HG03575 (cell line): ENCODE measurements at regions not wholly inside any gene's neighbourhood (a gene's known extent, or its start where the extent isn't known, plus 50 kb on each side); places are given as distances from the start of the nearest gene placed in this dataset.

Experiments used
- ATAC-seq: cut with Tn5 transposase; IDR thresholded peaks from one replicate; pipeline ENCODE4 v1.9.1; 2021; ENCODE audit not compliant: unreplicated experiment, insufficient number of reproducible peaks, low FRiP score; ENCODE audit errors: extremely low read depth

GRCh38 chr5:6861667-6862066 lies 148.4 kb downstream of the TENT4A start:
- ATAC-seq, result no peak

DNA sequence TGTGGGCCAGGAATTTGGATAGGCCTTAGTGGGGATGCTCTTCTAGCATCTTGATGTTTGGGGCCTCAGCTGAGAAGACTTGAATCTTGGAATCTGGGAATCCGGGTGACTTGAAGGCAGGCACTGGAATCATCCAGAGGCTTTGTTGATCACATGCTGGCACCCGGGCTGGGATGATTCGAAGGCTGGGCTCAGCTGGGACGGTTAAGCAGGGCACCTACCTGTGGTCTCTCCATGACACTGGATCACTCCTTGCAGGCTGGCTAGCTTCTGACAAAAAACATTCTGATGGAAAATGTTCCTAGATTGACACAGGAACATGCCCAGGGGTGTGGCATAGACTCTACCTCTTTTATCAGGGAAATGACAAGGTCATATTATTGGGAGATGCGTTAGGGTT lies 149.1 kb downstream of the TENT4A start:
- ATAC-seq, result no peak

GRCh38 chr5:6867712-6868111 lies 154.5 kb downstream of the TENT4A start:
- no peak for ATAC-seq

- ATAC-seq, result no peak
Observed at GRCh38 chr5:6868171-6868570, 154.9 kb downstream of the TENT4A start.

GRCh38 chr5:6868575-6869215 lies 155.5 kb downstream of the TENT4A start:
- ATAC-seq, result no peak

DNA sequence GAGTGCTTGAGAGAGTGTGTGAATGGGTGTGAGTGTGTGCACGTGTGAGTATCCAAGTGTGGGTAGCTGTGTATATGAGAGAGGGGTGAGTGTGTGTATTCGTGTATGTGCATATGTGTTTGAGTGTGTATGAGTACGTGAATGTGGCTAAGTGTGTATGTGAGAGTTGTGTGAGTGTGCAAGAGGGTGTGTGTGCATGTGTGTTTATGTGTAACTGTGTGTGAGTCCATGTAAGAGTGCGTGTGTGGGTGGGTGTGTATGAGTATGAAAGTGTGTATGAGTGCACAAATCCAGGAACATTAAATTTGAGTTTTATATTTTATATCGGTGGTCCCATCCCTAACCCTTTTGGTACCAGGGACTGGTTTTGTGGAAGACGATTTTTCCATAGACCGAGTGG lies 156.4 kb downstream of the TENT4A start:
- ATAC-seq, result no peak

DNA sequence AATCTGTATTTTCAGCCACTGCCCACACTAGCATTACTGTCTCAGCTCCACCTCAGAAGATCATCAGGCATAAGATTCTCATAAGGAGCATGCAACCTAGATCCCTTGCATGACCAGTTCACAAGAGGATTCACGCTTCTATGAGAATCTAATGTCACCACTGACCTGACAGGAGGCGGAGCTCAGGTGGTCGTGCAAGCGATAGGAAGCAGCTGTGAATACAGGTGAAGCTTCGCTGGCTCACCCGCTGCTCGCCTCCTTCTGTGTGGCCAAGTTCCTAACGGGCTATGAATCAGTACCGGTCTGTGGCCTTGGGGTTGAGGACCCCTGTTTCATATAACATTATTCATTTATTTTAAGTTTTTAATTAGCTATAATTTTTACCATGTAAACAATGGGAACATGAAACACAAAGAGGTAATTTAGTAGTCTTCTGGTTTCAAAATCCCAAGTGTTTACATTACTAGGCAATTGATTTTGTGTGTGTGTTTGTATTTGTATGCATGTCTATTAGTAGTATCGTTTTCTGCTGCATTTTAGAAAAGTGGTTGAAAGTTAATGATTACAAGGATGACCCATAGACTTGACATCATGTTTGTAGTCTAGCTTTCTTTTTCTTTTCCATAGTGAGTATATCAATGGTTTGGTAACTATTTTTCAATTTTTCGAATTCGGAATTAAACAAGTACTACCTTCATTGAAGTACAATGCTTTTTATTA lies 159.4 kb downstream of the TENT4A start:
- no peak for ATAC-seq

DNA sequence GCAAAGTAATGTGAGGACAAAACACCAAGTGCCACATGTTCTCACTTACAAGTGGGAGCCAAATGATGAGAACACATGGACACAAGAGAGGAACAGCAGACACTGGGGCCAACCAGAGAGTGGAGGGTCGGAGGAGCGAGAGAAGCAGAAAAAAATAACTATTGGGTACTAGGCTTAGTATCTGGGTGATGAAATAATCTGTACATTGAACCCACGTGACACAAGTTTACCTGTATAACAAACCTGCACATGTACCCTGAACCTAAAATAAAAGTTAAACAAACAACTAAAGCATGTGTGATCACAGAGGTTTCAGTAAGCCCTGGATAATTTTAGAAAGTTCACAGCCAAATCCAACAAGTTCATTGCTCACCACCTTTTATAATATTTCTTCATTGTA lies 160.1 kb downstream of the TENT4A start:
- no peak for ATAC-seq

DNA sequence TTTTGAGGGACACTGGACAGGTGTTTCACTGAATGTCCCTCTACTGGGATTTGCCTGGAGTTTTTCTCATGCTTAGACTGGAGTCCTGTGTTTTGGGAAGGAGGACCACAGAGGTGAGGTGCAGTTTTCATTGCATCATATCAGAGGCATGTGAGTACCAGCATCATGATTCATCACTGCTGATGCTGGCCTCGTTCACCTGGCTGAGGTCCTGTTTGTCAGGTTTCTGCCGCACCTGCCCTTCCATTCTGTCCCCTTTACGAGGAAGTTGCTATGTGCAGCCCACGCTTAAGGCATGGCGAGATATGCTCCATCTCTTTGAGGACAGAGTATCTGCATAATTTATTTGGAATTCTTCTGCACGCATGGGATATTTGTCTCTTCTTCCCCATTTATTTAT lies 162.1 kb downstream of the TENT4A start:
- ATAC-seq, result no peak

DNA sequence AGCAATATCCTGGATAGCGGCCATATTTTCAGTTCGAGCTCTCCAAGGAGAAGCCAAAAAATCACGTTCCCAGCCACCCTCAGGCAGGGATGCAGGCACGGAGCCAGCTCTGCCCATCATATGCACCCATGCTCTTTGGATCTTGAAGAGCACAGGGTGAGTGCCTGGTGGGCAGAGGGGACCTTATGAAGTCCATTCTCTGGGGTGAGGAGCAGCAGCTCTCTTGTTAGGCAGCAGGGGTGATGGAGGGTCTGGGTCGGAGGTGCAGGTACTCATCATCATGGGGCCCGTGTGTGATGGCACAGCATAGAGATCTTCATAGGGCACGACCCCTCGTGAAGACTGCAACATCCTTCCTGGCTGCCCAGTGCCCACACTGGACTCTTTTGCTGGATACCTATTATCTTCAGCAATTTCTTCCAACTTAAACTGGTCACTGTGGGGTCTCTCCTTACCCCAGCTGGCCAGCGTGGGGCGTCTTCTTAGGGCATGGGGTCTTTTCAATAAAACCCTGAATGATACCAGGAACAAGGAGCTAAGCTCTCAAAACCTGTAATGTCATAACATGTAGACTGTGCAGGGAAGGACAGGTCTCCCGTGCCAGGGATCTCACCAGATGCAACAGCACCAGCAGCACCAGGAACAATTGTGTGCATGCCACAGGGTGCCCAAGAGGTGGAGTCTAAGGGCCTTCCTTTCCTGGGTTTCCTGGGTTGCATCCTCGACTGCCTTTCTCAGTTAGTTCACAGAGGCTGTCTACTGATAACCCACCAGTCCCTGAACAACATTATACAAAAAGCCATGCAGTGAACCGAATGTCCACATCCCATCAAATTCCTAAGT lies 165.0 kb downstream of the TENT4A start:
- ATAC-seq, result no peak

DNA sequence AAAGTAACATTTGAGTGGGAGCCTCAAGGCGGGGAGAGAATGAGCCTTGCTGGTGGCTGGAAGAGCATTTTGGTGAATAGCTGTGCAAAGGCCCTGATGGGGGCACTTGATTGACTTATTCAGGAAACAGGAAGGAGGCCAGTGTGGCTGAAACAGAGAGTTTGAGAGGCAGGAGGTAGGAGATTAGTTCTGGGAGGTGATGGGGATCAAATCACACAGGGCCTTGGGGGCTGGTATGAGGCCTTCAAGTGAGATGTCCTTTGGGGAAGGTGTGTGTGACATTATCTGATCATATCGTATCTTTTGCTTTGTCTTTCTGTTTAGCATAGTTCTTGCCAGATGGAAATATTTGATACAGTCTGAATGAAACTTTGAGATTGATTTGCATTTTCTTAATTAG lies 172.3 kb downstream of the TENT4A start:
- no peak for ATAC-seq

- no peak for ATAC-seq
Observed at GRCh38 chr5:6886866-6887265, 173.6 kb downstream of the TENT4A start.

DNA sequence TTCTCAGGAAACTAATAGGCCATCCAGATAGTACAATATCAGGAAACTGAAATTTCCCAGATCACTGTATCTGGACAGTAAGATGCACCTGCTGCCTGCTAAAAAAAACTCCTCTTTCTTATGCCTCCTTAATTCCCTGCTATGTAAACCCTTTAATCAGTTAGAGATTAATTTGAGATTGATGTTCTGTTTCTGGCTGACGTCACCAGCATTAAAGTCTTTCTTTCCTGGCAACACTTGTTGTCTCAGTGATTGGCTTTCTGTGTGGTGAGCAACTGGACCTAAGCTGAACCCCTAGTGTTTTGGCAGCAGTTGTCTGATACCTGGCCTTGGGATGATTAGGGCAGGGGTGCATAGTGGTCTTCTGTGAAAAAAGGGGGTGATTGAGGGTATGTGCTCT lies 175.8 kb downstream of the TENT4A start:
- ATAC-seq, result no peak

- no peak for ATAC-seq
Observed at GRCh38 chr5:6899221-6899620, 186.0 kb downstream of the TENT4A start.

GRCh38 chr5:6900247-6901227 lies 187.3 kb downstream of the TENT4A start:
- no peak for ATAC-seq

- ATAC-seq, result no peak
Observed at GRCh38 chr5:6902094-6902493, 188.9 kb downstream of the TENT4A start.

GRCh38 chr5:6902597-6902996 lies 189.4 kb downstream of the TENT4A start:
- no peak for ATAC-seq

- no peak for ATAC-seq
Observed at GRCh38 chr5:6903934-6904333, 190.7 kb downstream of the TENT4A start.

DNA sequence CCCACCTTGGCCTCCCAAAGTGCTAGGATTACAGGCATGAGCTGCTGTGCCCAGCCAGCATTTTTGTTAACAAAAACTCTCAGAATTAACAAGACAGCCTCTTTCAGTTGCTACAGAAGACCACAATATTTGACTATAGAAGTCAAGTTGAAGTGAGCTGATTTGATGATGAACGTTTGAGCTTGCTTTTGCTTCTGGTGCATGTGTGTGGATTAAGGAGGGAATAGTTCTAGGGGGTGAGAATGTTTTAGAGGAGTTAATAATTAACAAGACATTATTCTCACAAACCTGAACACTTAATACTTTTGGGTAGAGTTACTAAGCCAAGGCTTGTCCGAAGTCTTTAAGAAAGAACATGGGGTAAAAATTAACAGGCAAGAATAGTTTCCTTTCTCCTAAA lies 191.6 kb downstream of the TENT4A start:
- ATAC-seq, result no peak
